Activated CD8-positive, alpha-beta T cell treated with anti-CD3 and anti-CD28 coated beads for 36 hours (primary cell): ENCODE measurements at regions not wholly inside any gene's neighbourhood (a gene's known extent, or its start where the extent isn't known, plus 50 kb on each side); places are given as distances from the start of the nearest gene placed in this dataset.

Source experiments
- ATAC-seq: fragments of 200-7000 bp; cut with Tn5 transposase; one replicate; pipeline ENCODE4 v1.10.0; 2021; ENCODE audit warnings: mild to moderate bottlenecking, moderate library complexity
- CTCF ChIA-PET: fragments of 350-600 bp; sonication (Branson Sonifier 250); formaldehyde crosslinking; loops from one replicate; lab custom pipeline; 2021; ENCODE audit warnings: antibody characterized with exemption; lab: Charles Lee
- POLR2A ChIA-PET: fragments of 350-600 bp; sonication (Branson Sonifier 250); formaldehyde crosslinking; loops from one replicate; lab custom pipeline; 2021; ENCODE audit warnings: antibody characterized with exemption; lab: Charles Lee
- DNase-seq: peaks from one replicate; pipeline ENCODE4 v3.0.0-alpha.2; 2020
- H3K27ac Mint-ChIP-seq: one replicate; pipeline ENCODE4 v1.8.0; 2021; ENCODE audit warnings: mild to moderate bottlenecking, mixed read lengths
- H3K27me3 Mint-ChIP-seq: one replicate; pipeline ENCODE4 v1.8.0; 2021; ENCODE audit warnings: mixed read lengths
- H3K36me3 Mint-ChIP-seq: one replicate; pipeline ENCODE4 v1.8.0; 2021; ENCODE audit warnings: low read depth, mixed read lengths
- H3K4me1 Mint-ChIP-seq: one replicate; pipeline ENCODE4 v1.8.0; 2021; ENCODE audit warnings: low read depth, mixed read lengths
- H3K4me3 Mint-ChIP-seq: one replicate; pipeline ENCODE4 v1.8.0; 2021; ENCODE audit warnings: mild to moderate bottlenecking, moderate library complexity, mixed read lengths
- H3K9me3 Mint-ChIP-seq: one replicate; pipeline ENCODE4 v1.8.0; 2021; ENCODE audit warnings: mixed read lengths
- intact Hi-C: fragments of 100-400 bp; cut with micrococcal nuclease; formaldehyde crosslinking; loops from one replicate; pipeline ENCODE4 v1.10.0; 2022
- TF ChIP-seq, protein P1 (sequence below): fragments of 200-600 bp; IDR thresholded peaks from one replicate; pipeline ENCODE4 v1.8.0; 2022; ENCODE audit warnings: antibody characterized with exemption, mild to moderate bottlenecking

DNA sequence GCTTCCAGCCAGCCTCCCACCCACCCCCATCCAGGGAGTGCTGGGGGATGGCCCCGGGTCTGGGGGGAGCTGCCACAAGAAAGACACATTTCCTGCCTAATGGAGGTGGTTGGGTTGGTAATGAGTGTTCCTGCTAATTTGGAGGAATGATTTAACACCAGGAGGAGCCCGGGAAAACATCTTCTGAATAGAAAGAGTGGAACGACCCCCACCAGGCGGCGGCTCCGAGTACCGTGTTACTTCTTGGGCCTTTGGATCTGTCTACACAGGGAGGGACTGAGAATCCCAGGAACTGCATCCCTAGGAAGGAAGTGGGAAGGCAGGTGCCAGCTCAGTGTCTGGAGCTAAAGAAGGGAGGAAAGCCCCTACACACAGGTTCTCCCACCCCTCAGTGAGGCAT is 64.6 kb downstream of the TSPAN17 start:
- intact Hi-C loops, result no loop called here
- Mint-ChIP-seq H3K27me3 (peaks cover 23% of the 10 kb centered on the region), H3K27ac (no peak overlapping the region), H3K4me1 (no peaks in the 10 kb centered on the region), H3K4me3 (no peak overlapping the region), H3K36me3 (no peaks in the 10 kb centered on the region), H3K9me3 (peaks cover 3% of the 10 kb centered on the region)
- CTCF ChIA-PET, result interaction anchor here (1.6 kb wide), 1 partner anchor 51 kb away, joined by 5 read pairs; no protein-coding TSS in a partner anchor
- POLR2A ChIA-PET, result no interaction called here
- DNase-seq, result no peak
- ATAC-seq, result no peak
- TF ChIP-seq, protein P1, sequence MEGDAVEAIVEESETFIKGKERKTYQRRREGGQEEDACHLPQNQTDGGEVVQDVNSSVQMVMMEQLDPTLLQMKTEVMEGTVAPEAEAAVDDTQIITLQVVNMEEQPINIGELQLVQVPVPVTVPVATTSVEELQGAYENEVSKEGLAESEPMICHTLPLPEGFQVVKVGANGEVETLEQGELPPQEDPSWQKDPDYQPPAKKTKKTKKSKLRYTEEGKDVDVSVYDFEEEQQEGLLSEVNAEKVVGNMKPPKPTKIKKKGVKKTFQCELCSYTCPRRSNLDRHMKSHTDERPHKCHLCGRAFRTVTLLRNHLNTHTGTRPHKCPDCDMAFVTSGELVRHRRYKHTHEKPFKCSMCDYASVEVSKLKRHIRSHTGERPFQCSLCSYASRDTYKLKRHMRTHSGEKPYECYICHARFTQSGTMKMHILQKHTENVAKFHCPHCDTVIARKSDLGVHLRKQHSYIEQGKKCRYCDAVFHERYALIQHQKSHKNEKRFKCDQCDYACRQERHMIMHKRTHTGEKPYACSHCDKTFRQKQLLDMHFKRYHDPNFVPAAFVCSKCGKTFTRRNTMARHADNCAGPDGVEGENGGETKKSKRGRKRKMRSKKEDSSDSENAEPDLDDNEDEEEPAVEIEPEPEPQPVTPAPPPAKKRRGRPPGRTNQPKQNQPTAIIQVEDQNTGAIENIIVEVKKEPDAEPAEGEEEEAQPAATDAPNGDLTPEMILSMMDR, result no peak

DNA sequence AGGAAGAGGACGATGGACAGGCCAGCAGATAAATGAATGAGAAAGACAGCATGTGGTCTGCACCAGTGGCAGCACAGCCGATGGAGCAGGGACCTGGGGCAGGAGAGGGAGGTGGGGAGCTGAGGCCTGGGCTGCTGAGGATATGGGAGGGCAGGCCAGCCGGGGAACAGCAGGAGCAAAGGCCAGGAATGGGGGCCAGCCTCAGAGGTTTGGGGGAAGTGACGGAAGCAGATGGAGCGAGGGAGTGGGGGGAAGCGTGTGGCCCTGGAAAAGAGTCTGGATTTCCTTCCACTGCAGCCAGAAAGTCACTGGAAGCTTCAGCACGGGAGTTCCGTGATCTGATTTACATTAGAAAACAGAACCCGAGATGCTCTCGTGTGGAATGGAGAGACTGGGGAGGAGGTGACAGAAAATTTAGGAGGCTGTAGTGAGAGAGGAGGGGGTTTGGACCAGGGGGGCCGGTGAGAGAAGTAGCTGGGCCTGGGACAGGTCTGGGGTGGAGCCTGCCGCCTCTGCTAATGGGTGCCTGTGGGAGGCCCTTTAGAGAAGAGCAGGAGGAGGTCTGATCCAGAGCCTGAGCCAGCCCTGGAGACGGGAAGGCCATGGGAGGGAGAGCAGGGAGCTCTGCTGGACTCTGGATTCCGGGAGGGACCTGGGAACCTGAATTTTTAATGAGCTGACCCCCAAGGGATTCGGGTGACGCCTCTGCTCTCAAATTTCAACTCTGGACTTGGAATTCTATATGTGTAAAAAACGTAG is 65.4 kb downstream of the TSPAN17 start:
- TF ChIP-seq, protein P1, result no peak
- intact Hi-C loops, result no loop called here

DNA sequence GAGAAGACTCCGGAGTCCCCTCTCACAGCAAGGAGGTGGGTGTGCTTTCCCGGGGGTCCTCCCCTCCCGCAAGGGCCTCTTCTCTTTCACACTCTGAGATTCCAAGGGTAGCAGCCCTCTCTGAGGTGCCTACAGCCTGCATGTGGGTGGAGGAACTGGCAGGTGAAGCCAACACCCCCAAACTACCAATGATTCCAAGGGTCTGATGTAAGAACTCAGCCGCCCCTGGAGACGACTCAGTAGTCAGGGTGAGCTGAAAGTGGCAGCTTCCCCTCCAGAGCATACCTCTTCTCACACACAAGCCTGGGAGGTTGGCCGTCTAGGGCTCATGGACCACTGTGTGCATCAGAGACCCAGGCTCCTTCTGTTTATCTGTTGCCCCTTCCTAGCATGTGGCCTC is 66.1 kb downstream of the TSPAN17 start:
- peaks cover 26% of the 10 kb centered on the region for H3K27me3 Mint-ChIP-seq
- H3K4me1 Mint-ChIP-seq, result no peaks in the 10 kb centered on the region
- CTCF ChIA-PET, result interaction anchor here (1.2 kb wide), 1 partner anchor 41 kb away, joined by 3 read pairs; no protein-coding TSS in a partner anchor
- ATAC-seq, result no peak
- no peak overlapping the region for H3K27ac Mint-ChIP-seq
- no peak overlapping the region for H3K4me3 Mint-ChIP-seq
- no peak for DNase-seq
- TF ChIP-seq, protein P1, result no peak
- H3K36me3 Mint-ChIP-seq, result no peaks in the 10 kb centered on the region
- intact Hi-C loops, result no loop called here
- peaks cover 3% of the 10 kb centered on the region for H3K9me3 Mint-ChIP-seq
- POLR2A ChIA-PET, result interaction anchor here (0.6 kb wide), 2 partner anchors 52 to 293 kb away, joined by 3 read pairs; no protein-coding TSS in a partner anchor

More for the DNA sequence above, 65.4 kb downstream of the TSPAN17 start:
- Mint-ChIP-seq H3K9me3 (peaks cover 3% of the 10 kb centered on the region), H3K4me3 (no peak overlapping the region), H3K36me3 (no peaks in the 10 kb centered on the region), H3K27me3 (peaks cover 26% of the 10 kb centered on the region), H3K27ac (no peak overlapping the region), H3K4me1 (no peaks in the 10 kb centered on the region)
- ChIA-PET CTCF (interaction anchor here (1.6 kb wide), 1 partner anchor 52 kb away, joined by 5 read pairs; no protein-coding TSS in a partner anchor), POLR2A (interaction anchor here (0.6 kb wide), 1 partner anchor 293 kb away, joined by 3 read pairs; no protein-coding TSS in a partner anchor)
- ATAC-seq (no peak), DNase-seq (no peak)

DNA sequence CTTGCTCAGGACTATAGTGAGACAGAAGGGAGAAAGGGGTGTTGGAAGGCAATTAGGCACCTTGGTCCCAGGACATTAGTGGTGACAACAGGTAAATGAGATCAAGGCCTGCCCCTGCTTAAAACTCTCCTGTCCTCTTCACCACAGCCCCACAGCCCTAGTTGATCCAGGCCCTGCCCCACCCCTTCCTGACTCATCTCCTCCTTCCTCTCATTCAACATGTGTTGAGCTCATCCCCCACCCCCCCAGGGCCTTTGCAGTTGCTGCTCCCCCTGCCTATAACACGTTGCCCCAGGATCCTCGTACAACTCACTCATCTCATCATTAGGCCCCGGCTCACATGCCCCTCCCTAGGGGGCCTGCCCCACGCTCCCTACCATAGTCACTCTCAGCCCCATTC is 66.8 kb downstream of the TSPAN17 start:
- CTCF ChIA-PET, result interaction anchor here (1.2 kb wide), 1 partner anchor 40 kb away, joined by 3 read pairs; no protein-coding TSS in a partner anchor
- peaks cover 24% of the 10 kb centered on the region for H3K27me3 Mint-ChIP-seq
- no peak overlapping the region for H3K4me3 Mint-ChIP-seq
- POLR2A ChIA-PET, result interaction anchor here (0.5 to 0.6 kb wide), 2 partner anchors 52 to 543 kb away, joined by 3 read pairs; no protein-coding TSS in a partner anchor
- intact Hi-C loops, result no loop called here
- ATAC-seq (no peak), DNase-seq (peak; percentile 34)
- TF ChIP-seq, protein P1, result no peak
- H3K9me3 Mint-ChIP-seq, result peaks cover 3% of the 10 kb centered on the region
- no peak overlapping the region for H3K27ac Mint-ChIP-seq
- no peaks in the 10 kb centered on the region for H3K4me1 Mint-ChIP-seq
- no peaks in the 10 kb centered on the region for H3K36me3 Mint-ChIP-seq

DNA sequence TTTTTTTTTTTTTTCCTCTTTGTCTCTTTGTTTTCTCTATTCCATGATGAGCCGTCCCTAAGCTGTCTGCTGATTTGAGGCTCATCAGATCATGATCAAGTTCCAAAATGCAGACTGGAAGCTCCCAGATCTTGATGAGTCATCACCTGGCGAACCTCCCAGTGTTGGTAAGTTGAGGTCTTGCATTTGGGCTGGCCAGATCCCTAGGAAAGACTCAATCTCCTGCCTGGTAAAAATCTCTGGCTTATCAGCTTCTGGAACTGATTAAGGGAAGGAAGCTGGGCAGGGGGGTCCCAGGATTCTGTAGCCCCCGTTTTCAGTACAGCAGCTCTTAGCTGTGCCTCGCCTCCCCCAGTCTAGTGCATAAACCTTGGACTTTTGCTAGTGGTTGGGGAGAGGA is 69.0 kb downstream of the TSPAN17 start:
- Mint-ChIP-seq H3K4me3 (no peak overlapping the region), H3K4me1 (no peaks in the 10 kb centered on the region), H3K36me3 (no peaks in the 10 kb centered on the region), H3K27ac (no peak overlapping the region), H3K27me3 (peaks cover 22% of the 10 kb centered on the region), H3K9me3 (peaks cover 3% of the 10 kb centered on the region)
- CTCF ChIA-PET, result no interaction called here
- intact Hi-C loops, result no loop called here
- TF ChIP-seq, protein P1, result no peak
- ATAC-seq, result no peak
- POLR2A ChIA-PET, result no interaction called here
- DNase-seq, result no peak
